CD14-positive monocyte (primary cell): ENCODE measurements at regions not wholly inside any gene's neighbourhood (a gene's known extent, or its start where the extent isn't known, plus 50 kb on each side); places are given as distances from the start of the nearest gene placed in this dataset.

Experiments used
- DNase-seq, 3 donors: peaks; one replicate each; pipeline ENCODE4 v3.0.0-alpha.2; 2011 to 2022
- H2AFZ ChIP-seq: 2 replicates; pipeline ENCODE4 v1.6.0; 2012; ENCODE audit warnings: mild to moderate bottlenecking, low read depth, low read length, inconsistent platforms; ENCODE audit not compliant: insufficient read depth, poor library complexity, severe bottlenecking
- H3K27ac ChIP-seq, 2 donors: 1 replicate in 1 of 2; 2 replicates in 1 of 2; pipeline ENCODE4 v1.5.1; 2012 to 2013; ENCODE audit warnings: low read length in 2 of 2, control low read depth in 1 of 2, inconsistent platforms in 1 of 2, low read depth in 1 of 2, mild to moderate bottlenecking in 1 of 2
- H3K27me3 ChIP-seq, 2 donors: one replicate each; pipeline versions ENCODE4 v1.6.0 to v1.6.1; 2011 to 2013; ENCODE audit warnings: low read length in 2 of 2; ENCODE audit not compliant: control insufficient read depth in 2 of 2, insufficient read depth in 2 of 2
- H3K36me3 ChIP-seq, 2 donors: replicated peaks in 1 of 2; 1 replicate in 1 of 2; 2 replicates in 1 of 2; pipeline versions ENCODE4 v1.5.1 to v1.6.1; 2012 to 2013; ENCODE audit warnings: low read length in 2 of 2, control low read depth in 1 of 2, inconsistent platforms in 1 of 2, mild to moderate bottlenecking in 1 of 2; ENCODE audit not compliant: insufficient read depth in 2 of 2, control insufficient read depth in 1 of 2
- H3K4me1 ChIP-seq, 2 donors: 1 replicate in 1 of 2; 2 replicates in 1 of 2; pipeline versions ENCODE4 v1.5.1 to v1.6.1; 2012 to 2013; ENCODE audit warnings: low read length in 2 of 2, control low read depth in 1 of 2, inconsistent platforms in 1 of 2, mild to moderate bottlenecking in 1 of 2, moderate library complexity in 1 of 2; ENCODE audit not compliant: insufficient read depth in 2 of 2, control insufficient read depth in 1 of 2
- H3K4me2 ChIP-seq: replicated peaks from 2 replicates; pipeline ENCODE3; 2012; ENCODE audit warnings: low read length, moderate library complexity, mild to moderate bottlenecking; ENCODE audit not compliant: poor library complexity, severe bottlenecking; ENCODE audit errors: extremely low read depth
- H3K4me3 ChIP-seq, 3 experiments: fragments of 200-600 bp in 1 of 3; sonication (generic) in 1 of 3; replicated peaks in 1 of 3; 1 replicate in 2 of 3; 2 replicates in 1 of 3; pipeline ENCODE4 v1.5.1; 2011 to 2013; ENCODE audit warnings: low read length in 3 of 3, mild to moderate bottlenecking in 3 of 3, control low read depth in 2 of 3, low read depth in 2 of 3, inconsistent platforms in 1 of 3, moderate library complexity in 1 of 3
- H3K79me2 ChIP-seq: 2 replicates; pipeline ENCODE4 v1.6.0; 2012; ENCODE audit warnings: mild to moderate bottlenecking, control low read depth, inconsistent platforms, low read length, moderate library complexity; ENCODE audit not compliant: insufficient read depth
- H3K9ac ChIP-seq: 2 replicates; pipeline ENCODE4 v1.6.0; 2017; ENCODE audit warnings: low read length, mild to moderate bottlenecking; ENCODE audit not compliant: insufficient read depth, poor library complexity, severe bottlenecking
- H3K9me3 ChIP-seq, 2 donors: replicated peaks in 1 of 2; 1 replicate in 1 of 2; 2 replicates in 1 of 2; pipeline versions ENCODE4 v1.5.1 to v1.6.1; 2012 to 2013; ENCODE audit warnings: low read length in 2 of 2, control low read depth in 1 of 2; ENCODE audit not compliant: control insufficient read depth in 1 of 2, insufficient read depth in 1 of 2
- H4K20me1 ChIP-seq: 2 replicates; pipeline ENCODE4 v1.6.0; 2012; ENCODE audit warnings: mild to moderate bottlenecking, low read length, control low read depth, moderate library complexity; ENCODE audit not compliant: insufficient read depth
- H3K27ac Mint-ChIP-seq, 7 donors: one replicate each; pipeline ENCODE4 v1.8.0; 2020; ENCODE audit warnings: mild to moderate bottlenecking in 7 of 7, mixed read lengths in 7 of 7, moderate library complexity in 6 of 7, inconsistent platforms in 2 of 7
- H3K27me3 Mint-ChIP-seq, 3 donors: one replicate each; pipeline ENCODE4 v1.8.0; 2021 to 2022; ENCODE audit warnings: low read depth in 3 of 3, mild to moderate bottlenecking in 3 of 3, mixed read lengths in 3 of 3, moderate library complexity in 3 of 3, inconsistent platforms in 1 of 3
- H3K36me3 Mint-ChIP-seq, 2 donors: one replicate each; pipeline ENCODE4 v1.8.0; 2020; ENCODE audit warnings: mixed read lengths in 2 of 2, inconsistent platforms in 1 of 2, mild to moderate bottlenecking in 1 of 2
- H3K4me1 Mint-ChIP-seq: one replicate; pipeline ENCODE4 v1.8.0; 2020; ENCODE audit warnings: mild to moderate bottlenecking, mixed read lengths
- H3K4me3 Mint-ChIP-seq, 2 donors: one replicate each; pipeline ENCODE4 v1.8.0; 2020; ENCODE audit warnings: mild to moderate bottlenecking in 2 of 2, mixed read lengths in 2 of 2, moderate library complexity in 1 of 2
- H3K9me3 Mint-ChIP-seq, 7 donors: one replicate each; pipeline ENCODE4 v1.8.0; 2020 to 2022; ENCODE audit warnings: mixed read lengths in 7 of 7, mild to moderate bottlenecking in 6 of 7, moderate library complexity in 6 of 7, inconsistent platforms in 2 of 7
- WGBS: methylation state at CpG from one replicate; pipeline ENCODE4 v1.1.5; 2013; ENCODE audit warnings: missing lambda C conversion rate; ENCODE audit not compliant: insufficient coverage; 5-methylcytosine and 5-hydroxymethylcytosine counted together
- intact Hi-C, 2 donors: fragments of 100-400 bp; cut with micrococcal nuclease; formaldehyde crosslinking; loops; one replicate each; pipeline versions ENCODE4 v1.15.0 to v1.15.1; 2023
- TF ChIP-seq, protein P1 (sequence below): fragments of 200-600 bp; IDR thresholded peaks from one replicate; pipeline ENCODE4 v1.8.0; 2022; ENCODE audit warnings: antibody characterized with exemption, mild to moderate bottlenecking

- Histone ChIP-seq H3K9me3 (no peaks in the 10 kb centered on the region), H3K79me2 (no peaks in the 10 kb centered on the region), H3K27ac (no peak overlapping the region), H3K36me3 (no peaks in the 10 kb centered on the region), H2AFZ (no peak overlapping the region), H3K4me2 (no peak overlapping the region), H3K4me3 (no peak overlapping the region), H3K9ac (no peak overlapping the region), H3K4me1 (no peaks in the 10 kb centered on the region), H4K20me1 (no peaks in the 10 kb centered on the region), H3K27me3 (no peaks in the 10 kb centered on the region)
- H3K4me3 Mint-ChIP-seq = no peak overlapping the region
- no peaks in the 10 kb centered on the region for H3K9me3 Mint-ChIP-seq
- no peaks in the 10 kb centered on the region for H3K4me1 Mint-ChIP-seq
- 100% methylated on average over 5 of the region's 5 CpGs for WGBS
- TF ChIP-seq, protein P1, sequence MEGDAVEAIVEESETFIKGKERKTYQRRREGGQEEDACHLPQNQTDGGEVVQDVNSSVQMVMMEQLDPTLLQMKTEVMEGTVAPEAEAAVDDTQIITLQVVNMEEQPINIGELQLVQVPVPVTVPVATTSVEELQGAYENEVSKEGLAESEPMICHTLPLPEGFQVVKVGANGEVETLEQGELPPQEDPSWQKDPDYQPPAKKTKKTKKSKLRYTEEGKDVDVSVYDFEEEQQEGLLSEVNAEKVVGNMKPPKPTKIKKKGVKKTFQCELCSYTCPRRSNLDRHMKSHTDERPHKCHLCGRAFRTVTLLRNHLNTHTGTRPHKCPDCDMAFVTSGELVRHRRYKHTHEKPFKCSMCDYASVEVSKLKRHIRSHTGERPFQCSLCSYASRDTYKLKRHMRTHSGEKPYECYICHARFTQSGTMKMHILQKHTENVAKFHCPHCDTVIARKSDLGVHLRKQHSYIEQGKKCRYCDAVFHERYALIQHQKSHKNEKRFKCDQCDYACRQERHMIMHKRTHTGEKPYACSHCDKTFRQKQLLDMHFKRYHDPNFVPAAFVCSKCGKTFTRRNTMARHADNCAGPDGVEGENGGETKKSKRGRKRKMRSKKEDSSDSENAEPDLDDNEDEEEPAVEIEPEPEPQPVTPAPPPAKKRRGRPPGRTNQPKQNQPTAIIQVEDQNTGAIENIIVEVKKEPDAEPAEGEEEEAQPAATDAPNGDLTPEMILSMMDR = no peak
- intact Hi-C loops = no loop called here
- DNase-seq = no peak
- H3K27ac Mint-ChIP-seq = no peak overlapping the region
- no peaks in the 10 kb centered on the region for H3K36me3 Mint-ChIP-seq
- peaks cover 0 to 10% (median 2%) of the 10 kb centered on the region in 3 donors for H3K27me3 Mint-ChIP-seq
Observed at GRCh38 chr9:84445737-84446136, 105.2 kb upstream of the SLC28A3 start.

DNA sequence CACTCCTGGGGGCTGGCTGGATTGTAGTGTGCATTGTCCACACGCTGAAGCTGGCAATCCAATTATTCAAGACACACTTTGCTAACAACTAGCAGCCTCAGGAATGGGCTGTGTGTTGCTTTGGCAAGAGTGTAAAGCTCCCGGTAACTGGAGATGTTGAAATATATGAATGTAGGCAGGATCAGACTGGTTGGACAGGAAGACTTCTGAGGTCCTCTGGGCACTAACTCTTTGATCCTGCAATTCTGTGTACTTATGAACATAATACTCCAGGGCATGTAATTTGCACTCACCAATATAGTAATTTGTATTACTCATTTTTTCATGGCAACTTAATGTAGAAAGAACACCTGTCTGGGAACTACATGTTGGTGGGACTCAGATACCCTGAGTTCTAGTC lies 106.7 kb upstream of the SLC28A3 start:
- H3K4me2 ChIP-seq = no peak overlapping the region
- no peaks in the 10 kb centered on the region for H3K4me1 ChIP-seq
- TF ChIP-seq, protein P1 = no peak
- H3K27ac ChIP-seq = no peak overlapping the region
- H3K9me3 ChIP-seq = no peaks in the 10 kb centered on the region
- no peak overlapping the region for H3K4me3 Mint-ChIP-seq
- no peak overlapping the region for H3K9ac ChIP-seq
- no peaks in the 10 kb centered on the region for H3K4me1 Mint-ChIP-seq
- intact Hi-C loops = no loop called here
- no peaks in the 10 kb centered on the region for H3K9me3 Mint-ChIP-seq
- H3K79me2 ChIP-seq = no peaks in the 10 kb centered on the region
- H3K27ac Mint-ChIP-seq = peak overlapping the region in 1 of 7 donors; percentile 32
- no peaks in the 10 kb centered on the region for H3K36me3 ChIP-seq
- WGBS = no CpG with 5 or more reads among the region's 2 CpGs
- no peaks in the 10 kb centered on the region for H3K36me3 Mint-ChIP-seq
- no peak overlapping the region for H2AFZ ChIP-seq
- H3K27me3 Mint-ChIP-seq = peaks cover 2 to 7% (median 3%) of the 10 kb centered on the region in 3 donors
- H3K27me3 ChIP-seq = no peaks in the 10 kb centered on the region
- H4K20me1 ChIP-seq = no peaks in the 10 kb centered on the region
- H3K4me3 ChIP-seq = no peak overlapping the region
- no peak for DNase-seq
